Body of pancreas (tissue), 4 donors: ENCODE measurements at regions not wholly inside any gene's neighbourhood (a gene's known extent, or its start where the extent isn't known, plus 50 kb on each side); places are given as distances from the start of the nearest gene placed in this dataset.

Experiments used
- POLR2A ChIP-seq, 3 donors: fragments of 450-650 bp; IDR thresholded peaks; one replicate each; pipeline ENCODE4 v1.6.1; 2016; ENCODE audit warnings: antibody characterized with exemption in 3 of 3, mild to moderate bottlenecking in 2 of 3
- TF ChIP-seq, protein P1 (sequence below), 7 experiments: fragments of 450-650 bp in 4 of 7; fragments of 200-600 bp in 3 of 7; sonication (generic) in 3 of 7; IDR thresholded peaks; one replicate each; pipeline ENCODE4 v1.5.1; 2016 to 2019; ENCODE audit warnings: antibody characterized with exemption in 7 of 7

DNA sequence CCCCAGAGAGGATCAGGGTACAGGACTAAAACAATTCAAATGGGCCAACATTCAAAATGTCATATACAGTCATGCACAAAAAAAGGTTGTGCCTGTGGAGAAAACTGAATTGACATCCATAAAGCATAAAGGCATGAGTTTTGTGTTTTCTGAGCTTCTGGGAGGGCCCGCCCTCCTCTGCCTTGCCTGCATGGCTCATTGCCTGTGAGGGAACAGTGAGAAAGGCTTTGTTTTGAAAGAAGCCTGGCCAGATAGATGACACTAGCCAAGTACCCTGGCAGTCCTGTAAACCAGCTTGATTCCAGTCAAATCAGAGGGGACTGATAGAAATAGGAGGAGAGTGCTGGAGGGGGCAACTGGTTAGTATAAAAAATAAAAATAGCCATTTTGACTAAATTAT lies 194.3 kb downstream of the KIT start:
- TF ChIP-seq, protein P1, sequence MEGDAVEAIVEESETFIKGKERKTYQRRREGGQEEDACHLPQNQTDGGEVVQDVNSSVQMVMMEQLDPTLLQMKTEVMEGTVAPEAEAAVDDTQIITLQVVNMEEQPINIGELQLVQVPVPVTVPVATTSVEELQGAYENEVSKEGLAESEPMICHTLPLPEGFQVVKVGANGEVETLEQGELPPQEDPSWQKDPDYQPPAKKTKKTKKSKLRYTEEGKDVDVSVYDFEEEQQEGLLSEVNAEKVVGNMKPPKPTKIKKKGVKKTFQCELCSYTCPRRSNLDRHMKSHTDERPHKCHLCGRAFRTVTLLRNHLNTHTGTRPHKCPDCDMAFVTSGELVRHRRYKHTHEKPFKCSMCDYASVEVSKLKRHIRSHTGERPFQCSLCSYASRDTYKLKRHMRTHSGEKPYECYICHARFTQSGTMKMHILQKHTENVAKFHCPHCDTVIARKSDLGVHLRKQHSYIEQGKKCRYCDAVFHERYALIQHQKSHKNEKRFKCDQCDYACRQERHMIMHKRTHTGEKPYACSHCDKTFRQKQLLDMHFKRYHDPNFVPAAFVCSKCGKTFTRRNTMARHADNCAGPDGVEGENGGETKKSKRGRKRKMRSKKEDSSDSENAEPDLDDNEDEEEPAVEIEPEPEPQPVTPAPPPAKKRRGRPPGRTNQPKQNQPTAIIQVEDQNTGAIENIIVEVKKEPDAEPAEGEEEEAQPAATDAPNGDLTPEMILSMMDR (IDR thresholded peaks at IDR 0.05) = no peak
- no peak for TF ChIP-seq POLR2A (IDR thresholded peaks at IDR 0.05)
